Activated CD4-positive, alpha-beta T cell treated with anti-CD3 and anti-CD28 coated beads, Interleukin-2, amount 50 U/mL, for 16 hours (primary cell): ENCODE measurements at regions not wholly inside any gene's neighbourhood (a gene's known extent, or its start where the extent isn't known, plus 50 kb on each side); places are given as distances from the start of the nearest gene placed in this dataset.
"Not testable (repeated sequence)": the region's sequence is repeated elsewhere in the genome, so short reads cannot be mapped to it uniquely, and the experiment has no call there.

ENCODE experiments used
- DNase-seq: peaks from one replicate; pipeline ENCODE4 v3.0.0-alpha.2; 2020

DNA sequence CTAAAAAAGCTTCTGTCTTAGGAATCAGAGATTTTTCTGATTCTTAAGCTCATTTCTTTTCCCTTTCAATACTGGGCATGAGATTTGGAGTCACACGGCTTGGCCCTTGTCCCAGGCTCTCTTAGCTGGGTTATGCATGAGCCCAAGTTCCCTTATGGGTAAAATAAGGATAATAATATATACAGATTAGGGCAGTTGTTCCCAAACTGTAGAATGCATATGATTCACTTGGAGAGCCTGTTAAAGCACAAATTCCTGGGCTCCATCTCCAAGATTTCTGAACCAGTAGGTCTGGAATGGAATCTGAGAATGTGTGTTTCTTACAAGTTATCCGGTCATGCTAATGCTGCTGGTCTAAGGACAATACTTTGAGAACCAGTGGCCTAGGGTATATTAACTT is 154.0 kb downstream of the REEP3 start:
- no peak for DNase-seq

DNA sequence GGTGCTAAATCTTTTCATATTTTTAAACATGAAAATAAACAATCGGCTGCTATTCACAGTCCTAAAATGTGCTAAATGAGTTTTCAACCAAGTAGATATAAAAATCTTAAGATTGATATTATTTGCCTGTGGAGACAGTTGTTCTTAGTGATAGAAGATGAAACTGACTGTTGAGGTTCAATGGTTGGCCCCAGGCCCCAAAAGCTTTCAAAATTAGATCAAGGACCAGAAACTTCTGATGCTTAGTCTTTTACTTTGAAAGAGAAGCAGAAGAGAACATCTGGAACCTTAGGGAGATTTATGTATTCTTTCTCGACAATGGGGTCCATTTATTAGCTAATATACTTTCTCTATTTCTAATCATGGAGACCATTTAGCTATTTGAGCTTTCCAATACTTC is 155.8 kb downstream of the REEP3 start:
- no peak for DNase-seq

DNA sequence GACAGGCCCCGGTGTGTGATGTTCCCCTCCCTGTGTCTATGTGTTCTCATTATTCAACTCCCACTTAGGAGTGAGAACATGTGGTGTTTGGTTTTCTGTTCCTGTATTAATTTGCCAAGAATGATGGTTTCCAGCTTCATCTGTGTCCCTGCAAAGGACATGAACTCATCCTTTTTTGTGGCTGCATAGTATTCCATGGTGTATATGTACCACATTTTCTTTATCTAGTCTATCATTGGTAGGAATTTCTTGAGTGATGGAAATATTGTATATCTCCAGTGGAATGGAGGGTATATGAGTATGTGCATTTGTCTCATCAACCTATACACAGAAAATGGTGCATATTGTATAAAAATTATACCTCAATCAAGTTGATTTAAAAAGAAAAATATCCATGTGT is 159.3 kb downstream of the REEP3 start:
- DNase-seq = not testable (repeated sequence)

DNA sequence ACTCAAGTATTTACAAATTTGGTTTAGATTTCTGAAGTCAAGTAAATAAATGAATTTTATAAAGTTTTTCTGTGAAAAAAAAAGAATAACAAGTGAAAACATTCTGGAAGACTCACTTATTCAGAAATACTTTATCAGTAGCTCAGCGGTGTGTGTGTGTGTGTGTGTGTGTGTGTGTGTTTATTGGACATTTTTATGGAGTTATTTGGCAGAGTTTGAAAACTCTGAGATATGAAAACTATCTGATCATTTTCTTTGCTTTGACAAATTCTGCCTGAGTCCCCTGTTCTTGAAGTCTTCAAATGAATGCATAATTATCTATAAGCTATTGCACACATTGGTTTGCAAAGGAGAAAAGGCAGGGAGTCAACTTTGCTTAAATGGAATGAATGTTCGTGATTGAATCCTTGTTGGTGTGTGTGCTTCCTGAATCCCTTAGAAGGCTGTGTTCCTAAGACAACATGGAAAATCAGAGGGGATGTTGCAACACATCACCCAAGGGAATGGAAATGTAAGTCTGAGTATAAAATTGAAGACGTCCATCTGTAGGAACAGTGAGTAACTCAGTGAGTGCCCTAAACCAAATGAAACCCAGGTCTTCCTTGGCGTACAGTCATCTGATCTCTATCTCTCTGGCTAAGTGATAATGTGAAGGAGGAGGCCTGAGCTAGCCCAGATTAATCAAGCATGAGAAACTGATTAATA is 160.9 kb downstream of the REEP3 start:
- peak; percentile 43 for DNase-seq

DNA sequence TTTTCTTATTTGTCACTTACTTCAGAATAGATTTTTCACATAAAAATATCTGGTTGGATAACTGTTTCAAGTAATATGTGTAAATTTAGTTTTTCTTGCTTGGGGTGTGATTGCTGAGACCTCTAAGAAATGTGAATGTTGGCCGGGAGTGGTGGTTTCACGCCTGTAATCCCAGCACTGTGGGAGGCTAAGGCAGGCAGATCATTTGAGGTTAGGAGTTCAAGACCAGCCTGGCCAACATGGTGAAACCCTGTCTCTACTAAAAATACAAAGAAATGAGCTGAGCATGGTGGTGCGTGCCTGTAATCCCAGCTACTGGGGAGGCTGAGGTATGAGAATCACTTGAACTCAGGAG is 161.5 kb downstream of the REEP3 start:
- DNase-seq = not testable (repeated sequence)

DNA sequence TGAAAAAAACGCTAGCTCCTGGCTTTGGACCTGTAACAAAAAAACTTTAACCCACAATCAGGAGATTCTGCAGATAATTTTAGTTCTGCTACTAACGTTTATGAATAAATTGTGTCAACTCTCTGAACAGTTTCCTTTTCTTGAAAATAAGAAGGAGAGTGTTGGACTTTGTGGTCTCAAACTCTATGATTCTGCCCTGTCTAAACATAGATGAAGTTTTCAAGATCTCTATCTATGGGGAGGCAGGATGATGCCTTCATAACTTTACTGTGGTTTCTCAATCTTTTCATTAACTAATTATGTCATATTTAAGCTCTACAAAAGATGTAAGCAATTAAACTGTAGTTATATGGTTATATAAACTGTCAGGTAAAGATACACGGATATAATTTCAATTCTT is 162.0 kb downstream of the REEP3 start:
- peak; percentile 43 for DNase-seq

DNA sequence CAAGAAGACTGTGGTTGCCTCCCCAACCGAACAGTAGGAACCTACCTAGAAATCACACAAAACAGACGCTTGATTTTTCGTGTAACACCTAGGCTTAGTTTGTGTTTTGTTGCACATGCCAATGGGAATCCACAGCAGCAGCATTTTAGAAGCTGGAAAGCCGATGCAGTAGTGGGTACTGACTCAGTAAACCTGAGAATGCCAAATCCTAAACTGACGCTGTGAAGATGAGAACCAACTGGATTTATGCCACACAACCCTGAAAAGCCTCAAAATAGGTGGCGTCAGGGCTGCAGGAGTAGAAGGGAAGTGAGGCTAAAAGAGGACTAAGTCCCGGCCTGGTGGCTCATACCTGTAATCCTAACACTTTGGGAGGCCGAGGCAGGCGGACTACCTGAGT is 162.5 kb downstream of the REEP3 start:
- no peak for DNase-seq

DNA sequence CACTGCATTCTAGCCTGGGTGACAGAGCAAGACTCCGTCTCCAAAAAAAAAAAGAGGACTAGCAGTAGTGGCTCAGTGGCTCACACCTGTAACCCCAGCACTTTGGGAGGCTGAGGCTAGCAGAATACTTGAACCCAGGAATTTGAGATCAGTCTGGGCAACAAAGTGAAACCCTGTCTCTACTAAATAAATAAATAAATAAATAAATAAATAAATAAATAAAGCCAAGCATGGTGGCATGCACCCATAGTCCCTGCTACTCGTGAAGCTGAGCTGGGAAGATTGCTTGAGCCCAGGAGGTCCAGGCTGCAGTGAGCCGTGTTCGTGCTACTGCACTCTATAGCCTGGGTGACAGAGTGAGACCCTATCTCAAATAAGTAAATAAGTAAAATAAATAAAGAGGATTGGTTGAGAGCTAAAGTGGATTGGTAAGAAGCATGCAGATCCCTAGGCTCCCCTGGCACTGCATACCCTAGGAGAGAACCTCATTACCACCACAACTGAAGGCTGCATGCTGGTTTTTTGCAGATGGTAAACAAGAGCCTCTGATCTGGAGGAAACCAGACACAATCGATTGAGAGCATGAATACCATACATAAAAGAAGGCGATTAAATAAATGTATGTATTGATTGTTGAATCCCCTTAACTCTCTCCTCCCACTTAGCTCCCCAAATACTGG is 163.2 kb downstream of the REEP3 start:
- no peak for DNase-seq

DNA sequence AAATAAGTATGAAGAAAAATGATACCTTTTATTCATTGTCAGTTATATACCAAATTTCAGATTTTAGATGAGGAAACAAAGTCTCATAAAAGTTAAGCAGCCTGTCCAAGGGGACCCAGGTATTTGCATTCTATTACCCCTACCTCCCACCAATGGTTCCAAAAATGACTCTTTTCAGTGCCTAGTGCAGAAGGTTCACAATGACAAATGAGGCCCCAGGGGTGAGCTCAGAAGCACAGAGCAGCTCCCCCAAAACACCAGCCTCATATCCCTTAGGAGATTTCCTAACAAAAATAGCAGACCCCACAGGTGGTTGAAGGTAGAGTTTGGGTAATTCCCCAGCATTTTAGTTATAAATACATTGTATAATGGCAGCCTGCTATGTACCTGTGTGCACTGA is 168.6 kb downstream of the REEP3 start:
- no peak for DNase-seq

DNA sequence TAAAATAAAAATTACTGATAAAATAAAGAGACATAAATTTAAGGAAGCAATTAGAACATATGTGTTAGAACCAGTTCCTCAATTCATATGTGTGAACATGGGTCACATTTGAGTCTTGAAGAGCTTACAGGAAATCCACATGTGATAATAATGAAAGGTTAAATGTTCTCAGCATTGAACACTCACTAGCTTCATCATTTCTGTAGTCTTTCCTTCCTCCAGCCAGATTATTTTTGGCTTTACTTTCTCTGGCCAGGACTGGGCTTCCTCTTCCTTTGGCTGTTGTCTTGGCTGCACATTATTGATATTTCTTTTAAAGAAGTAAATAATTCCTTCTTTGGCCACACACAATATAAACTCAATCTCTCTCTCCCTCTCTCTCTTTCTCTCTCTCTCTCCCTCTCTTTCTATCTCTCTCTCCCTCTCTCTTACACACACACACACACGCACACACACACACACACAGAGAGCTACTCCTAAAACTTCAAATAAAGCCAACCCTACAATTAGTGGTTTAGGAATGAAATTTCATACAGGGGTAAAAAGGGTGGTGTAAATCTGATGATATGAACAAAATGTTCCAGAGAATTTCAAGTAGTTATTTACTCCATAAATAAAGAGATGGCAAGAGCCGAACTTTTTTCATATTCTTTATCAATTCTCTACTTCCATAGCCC is 171.2 kb downstream of the REEP3 start:
- no peak for DNase-seq

DNA sequence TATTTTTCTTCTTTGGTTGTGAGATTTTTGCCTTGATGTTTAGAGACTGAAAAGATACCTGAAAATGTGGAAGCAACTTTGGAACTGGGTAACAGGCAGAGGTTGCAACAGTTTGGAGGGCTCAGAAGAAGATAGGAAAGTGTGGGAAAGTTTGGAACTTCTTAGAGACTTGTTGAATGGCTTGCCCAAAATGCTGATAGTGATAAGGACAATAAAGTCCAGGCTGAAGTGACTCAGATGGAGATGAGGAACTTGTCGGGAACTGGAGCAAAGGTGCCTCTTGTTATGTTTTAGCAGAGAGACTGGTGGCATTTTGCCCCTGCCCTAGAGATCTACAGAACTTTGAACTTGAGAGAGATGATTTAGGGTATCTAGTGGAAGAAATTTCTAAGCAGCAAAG is 171.8 kb downstream of the REEP3 start:
- DNase-seq = not testable (repeated sequence)

DNA sequence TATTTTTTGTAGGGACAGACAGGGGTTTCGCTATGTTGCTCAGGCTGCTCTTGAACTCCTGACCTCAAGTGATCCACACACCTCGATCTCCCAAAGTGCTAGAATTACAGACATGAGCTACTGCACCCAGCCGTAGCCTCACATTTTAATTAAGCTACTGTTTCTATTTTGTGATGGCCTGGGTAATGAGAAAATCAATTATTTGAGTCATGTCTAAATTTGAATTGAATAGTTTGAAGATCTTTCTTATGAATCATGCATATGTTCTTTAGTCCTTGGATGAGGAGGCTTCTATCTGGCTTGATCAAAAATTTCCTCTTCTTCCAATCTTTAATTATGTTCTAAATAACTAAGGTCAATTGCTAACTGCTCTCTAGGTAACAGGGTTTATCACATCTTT is 175.0 kb downstream of the REEP3 start:
- no peak for DNase-seq

DNA sequence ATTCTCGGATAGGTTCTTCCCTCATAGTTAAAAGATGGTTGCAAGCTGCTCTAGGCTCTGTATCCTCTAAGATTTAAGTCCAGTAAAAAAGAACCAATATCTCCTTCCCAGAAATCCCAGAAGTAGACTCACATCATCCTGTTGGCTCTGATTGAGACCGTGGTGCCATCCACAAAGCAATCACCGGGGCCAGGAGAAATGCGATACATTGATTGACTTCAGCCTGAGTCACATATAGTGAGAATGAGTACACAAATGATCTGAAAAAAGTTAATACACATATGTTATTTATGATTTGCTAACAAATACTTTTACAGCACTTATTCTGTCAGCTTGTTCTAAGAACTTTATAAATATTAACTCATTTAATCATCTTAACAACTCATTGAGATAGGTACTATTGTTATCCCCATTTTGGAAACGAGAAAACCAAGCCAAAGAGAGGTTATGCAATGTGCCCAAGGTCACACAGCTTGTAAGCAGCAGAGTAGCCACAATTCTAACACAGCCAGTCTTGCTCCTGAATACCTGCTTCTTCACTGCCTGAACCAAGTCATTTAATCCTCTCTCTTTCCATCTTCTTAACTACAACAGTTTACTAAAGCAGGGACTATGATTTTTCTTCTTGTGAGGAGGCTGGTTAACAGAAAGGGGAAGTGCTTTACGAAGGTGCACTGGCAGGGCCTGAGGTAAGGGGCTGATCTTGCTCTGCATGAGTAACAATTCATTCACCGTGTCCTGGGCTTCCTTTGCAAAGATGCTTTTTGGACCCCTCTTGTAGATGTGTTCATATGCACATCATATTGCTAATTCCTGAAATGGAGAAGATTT is 177.0 kb downstream of the REEP3 start:
- DNase-seq = no peak

DNA sequence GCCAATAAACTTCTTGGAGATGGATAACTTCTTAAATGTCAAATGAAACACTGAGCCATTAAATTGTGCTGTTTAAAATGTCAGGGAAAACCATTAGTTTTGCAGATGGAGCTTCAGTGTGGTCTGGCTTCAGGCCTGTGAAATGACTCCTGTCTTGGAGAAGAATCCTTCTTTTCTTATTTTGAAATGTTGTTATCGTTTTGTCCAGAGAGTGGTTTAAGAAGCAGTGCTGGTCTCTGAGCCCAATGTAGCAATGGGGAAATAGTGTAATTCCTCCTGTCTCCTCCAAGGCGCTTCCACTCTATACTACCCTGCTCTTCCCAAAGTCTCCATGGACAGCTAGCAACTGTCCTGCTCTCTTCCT is 177.6 kb downstream of the REEP3 start:
- no peak for DNase-seq

DNA sequence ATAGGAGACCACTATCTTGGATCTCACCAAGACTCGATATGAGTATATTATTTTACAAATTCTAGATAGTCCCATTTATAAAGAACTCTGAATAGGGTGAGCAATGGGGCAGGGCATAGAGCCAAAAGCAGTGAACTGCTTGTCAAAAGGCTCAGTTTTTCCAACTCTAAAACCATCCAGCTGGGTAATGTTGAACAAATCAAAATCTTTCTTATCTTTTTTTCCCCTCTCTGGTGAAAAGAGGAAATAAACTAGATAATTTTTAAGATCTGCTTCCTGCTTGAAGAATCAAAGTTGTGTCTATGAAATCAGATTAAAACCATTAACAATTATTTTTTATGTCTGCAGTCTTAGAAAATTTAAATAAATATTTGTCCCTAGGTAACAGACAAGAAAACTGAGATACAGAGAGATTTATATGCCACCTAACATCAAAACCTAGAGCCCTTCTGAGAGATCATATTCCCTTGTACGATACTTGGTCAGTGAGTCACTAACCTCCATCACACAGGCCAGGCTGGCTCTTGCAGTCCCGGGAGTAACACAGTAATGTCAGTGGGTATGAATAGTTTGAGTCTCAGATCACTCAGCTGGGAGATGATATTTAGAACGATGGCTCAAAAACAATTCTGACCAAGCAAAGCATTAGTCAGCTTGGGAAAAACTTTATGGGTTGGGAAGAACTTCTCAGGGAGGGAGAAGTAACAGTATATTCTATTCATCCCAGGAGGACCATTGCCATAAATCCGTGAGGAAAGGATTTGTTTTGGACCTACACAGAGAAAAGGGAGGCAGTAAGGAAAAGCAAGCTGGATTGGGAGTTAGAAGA is 178.8 kb downstream of the REEP3 start:
- peak; percentile 57 for DNase-seq

DNA sequence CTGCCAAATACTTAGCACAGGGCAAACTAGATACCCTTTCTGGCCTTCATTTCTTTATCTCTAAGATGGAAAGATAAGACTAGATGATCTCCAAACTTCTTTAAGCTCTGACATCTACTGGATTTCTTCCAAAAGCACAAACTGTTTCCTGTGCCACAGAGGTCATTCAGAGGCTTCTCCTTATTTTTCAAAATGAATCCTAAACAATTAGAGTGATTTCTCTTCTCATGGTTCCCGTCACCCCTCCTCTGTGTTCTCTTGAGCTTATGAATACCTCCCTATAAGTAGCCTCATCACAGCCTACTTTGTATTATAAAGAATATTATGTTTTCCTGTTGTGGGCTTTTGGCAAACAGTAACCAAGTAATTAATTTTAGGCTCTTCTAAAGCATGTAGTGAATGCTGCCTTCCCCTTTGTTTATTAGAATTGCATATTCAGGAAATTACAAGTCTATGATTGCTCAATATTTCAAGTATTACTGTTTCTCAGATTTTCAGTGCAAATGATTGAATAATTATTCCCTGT is 179.5 kb downstream of the REEP3 start:
- no peak for DNase-seq

DNA sequence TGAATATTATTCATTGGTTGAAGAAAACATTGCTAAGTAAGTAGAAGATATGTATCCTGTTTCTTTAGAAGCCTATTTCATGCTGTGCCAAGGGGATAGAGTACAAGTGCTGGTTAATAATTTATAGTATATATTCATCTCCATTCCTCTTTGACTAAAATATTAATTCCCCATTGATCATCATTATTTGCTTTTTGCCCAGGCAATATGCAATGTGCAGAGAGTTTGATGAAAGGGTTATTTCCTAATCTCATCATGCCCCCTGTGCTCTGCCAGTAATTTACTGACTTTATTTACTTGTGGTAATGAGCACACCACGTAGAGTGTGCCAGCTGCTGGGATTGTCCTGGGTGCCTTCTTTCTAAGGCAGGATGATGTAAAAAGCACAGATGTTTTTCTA is 180.9 kb downstream of the REEP3 start:
- no peak for DNase-seq

DNA sequence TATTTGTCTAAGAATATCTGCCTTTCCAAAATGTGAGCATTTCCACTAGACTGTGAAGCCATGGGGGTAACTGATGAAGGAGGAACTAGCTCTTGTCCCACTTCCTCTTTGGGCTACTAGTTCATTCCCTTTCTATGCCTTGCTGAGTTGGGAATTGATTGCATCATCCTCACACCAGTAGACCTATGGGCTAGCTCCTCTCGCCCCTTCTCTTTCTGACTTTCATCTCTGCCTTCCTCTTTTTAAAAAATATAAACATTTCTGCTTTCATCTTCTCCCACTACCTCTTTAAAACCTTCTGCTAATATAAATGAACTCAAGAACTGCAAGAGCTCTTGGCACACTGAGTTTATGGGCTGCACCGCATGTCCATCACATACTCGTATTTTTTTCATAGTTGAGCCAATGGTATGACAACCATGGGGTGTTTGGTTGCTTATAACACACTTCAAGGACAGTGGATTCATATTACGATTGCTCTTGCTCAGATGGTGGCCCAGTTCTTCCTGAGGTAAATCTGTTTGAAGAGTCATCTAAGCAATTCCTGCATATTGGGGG is 182.0 kb downstream of the REEP3 start:
- DNase-seq = no peak

DNA sequence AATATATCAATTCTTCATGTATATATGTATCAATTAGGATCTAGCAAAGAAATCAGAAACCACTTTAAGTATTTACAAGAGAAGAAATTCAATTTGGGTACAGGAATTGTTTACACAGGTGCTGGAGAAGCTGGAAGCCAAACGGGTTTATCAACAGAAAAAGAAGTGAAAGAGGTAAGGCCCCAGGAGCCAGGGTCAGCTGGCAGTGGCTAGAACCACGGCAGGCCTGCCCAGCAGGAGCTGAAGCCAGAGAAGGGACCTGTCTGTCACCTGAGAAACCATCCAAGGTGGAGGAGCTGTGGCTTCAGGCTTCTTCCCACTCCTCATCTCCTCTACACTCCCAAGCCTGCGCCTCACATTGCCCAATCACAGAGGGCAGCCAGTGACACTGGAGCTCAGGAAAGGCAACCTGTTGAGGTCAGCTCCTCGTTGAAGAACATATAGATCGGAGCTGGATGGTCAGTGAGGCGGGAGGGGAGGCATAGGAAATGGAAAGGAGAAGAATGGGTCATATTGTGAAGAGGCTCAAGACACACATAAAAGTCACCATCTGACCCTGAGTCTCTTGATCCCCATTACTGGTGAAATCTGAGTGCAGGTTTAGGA is 182.6 kb downstream of the REEP3 start:
- DNase-seq = no peak

DNA sequence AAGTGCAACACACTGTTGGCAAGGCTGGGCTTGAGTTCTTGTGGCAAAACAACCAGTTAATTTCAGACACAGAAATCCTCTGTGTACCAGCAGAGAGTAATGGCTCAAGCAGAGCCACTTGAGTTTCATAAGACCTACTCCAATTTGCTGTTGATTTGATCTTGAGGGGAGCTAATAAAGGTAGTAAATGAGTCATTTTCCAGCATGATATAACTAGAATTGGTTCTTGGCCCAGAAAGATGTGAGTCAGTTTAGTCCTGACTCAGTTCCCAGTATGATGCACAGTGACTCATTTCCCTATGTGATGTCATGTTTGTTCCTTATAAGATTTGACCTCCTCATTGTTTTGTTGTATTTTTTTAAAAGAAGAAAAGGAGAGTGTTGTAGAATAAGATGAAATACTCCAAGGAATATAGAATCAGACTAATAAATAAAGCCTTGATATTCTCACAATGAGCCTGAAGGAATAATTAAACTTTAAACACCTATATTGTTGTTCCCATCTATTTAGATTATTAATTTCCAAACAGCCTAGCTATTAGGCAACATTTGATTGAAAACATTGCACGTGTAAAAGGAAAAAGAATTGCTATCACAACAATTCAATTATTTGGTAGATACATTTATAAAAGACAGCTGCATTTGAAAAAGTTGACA is 186.2 kb downstream of the REEP3 start:
- peak; percentile 94 for DNase-seq

DNA sequence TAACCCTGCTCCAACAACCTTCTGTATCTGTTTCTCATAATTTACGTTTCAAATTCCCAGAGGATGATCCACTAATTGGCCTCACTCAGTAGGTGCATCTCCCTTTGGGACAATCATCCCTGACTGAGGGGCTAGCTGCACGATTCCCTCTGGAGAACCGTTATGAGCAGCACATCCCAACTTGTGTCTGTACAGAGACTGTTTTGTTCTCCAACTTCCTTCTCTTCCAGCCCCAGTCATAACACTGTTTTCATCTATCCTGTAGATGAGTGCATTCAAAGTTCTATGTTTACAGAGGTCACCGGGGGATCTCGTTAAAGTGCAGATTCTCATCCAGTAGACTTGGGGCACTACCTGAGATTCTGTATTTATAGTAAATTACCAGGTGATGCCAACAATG is 187.2 kb downstream of the REEP3 start:
- DNase-seq = no peak
